GM18511 (cell line): ENCODE measurements at regions not wholly inside any gene's neighbourhood (a gene's known extent, or its start where the extent isn't known, plus 50 kb on each side); places are given as distances from the start of the nearest gene placed in this dataset.

Experiments used
- ATAC-seq: cut with Tn5 transposase; IDR thresholded peaks from one replicate; pipeline ENCODE4 v1.9.1; 2021; ENCODE audit warnings: mild to moderate bottlenecking, moderate library complexity; ENCODE audit not compliant: unreplicated experiment

DNA sequence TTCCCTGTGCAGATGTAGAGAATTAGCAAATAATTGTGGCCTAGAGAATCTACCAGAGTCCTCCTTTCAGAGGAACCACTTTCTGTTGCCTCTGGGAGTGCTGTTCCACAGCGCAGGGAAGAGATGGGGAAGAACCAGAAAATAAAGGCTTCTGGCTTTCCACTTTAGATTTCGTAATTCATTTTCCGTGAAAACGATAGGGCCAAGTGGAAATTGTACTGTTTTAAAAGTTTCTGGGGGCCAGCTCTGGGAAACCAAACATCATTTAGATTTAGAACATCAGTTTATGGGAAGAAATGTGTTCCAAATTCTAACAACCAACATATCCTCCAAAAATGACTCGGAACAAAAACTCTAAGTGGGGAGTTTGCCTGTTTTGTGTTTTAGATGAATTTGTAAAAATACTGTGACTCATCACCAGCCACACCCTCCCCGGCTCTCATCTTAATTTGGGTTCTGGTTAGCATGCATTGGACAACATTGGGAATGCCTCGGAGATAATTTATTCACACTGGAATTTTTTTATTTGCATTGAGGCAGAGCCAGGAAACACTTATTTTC is 65.2 kb upstream of the LNX1 start:
- no peak for ATAC-seq

DNA sequence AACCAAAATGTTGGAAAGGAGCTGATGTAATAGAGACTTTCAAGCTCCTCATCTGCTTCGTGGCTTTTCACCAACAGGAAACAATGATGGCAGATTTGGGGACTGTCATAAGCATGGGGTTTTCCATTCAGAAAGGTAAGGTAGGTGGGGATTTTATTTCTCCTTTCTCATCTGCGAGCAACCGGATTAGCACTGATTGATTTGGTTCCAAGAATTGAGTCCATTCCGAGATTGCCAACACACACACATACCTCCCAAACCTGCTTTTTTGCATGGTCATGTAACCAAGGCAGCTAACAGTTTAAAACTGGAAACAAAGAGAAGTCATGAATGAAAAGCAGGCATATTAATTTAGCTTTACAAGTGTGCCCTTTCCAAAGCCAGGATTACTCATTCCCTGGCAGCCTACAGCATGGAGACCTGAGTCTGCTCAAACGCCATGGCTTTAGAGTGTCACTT is 63.0 kb upstream of the LNX1 start:
- peak; percentile 36 for ATAC-seq

DNA sequence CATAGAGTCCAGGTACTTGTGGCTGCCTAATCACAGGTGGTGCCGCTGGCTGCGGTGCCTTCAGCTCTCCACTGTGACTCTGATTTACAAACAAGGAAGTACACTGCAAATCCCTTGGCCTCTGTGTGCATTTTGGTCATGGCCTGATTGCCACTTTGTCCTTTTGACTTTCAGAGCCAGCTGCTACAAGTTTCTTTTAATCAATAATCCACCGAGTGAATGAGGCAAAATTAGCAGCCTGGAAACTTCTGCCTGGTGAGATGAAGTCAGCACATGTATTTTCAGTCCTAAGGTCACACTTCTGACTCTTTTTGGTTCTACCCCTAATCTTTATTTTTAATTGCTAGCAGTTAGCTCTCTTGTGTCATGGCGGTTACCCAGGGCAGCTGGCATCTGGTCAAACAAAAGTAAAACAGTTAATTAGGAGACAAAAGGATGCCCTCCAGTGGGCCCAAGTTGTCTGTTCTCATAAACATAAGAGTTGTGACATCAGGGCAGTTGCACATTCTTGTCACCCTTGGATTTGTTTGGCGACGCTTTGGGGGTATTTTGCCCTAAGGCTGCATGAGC is 62.3 kb upstream of the LNX1 start:
- ATAC-seq, result peak; percentile 83

DNA sequence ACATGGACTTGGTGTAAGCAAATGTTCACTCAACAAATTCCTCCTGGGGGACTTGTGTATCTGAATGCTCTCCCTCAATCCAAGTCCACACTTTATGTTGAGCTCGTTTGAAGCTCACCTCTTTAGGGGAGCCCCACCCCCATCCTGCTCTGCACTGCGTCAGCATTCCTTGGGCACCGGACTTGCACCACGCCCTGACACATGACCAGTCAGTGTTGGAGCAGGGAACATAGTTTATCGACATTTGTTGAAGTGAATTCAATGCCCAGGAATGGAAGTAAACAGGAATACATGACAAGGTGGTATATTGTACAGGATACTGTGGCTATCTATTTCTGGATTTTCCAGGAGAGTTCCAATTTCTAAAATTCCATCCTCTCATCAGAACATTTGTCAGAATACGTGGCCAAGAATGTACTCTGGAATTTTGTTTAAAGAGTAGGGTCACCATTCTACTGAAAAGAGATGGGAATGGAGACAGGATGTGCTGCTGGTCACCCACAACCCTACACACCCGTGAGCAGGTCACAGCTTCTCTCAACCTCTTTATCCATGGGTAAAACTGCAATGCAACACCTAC is 60.0 kb upstream of the LNX1 start:
- no peak for ATAC-seq

DNA sequence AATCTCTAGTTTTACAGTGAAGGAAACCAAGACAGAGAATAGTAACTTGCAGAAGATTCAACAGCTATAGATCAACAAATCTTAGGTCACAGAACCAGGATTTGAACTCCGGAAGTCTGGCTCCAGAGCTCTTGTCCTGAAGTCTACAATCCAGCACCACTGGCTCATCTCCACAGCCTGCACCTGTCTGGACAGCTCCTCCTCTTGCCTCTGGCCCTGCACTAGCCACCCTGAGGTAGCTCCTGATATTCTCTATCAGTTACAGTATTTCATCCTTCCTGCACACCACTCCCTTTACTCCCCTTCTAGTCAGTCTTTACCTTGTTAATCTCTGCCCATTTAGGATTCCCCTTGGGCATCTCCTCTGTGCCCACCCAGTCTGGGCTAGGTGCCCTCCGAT is 58.1 kb upstream of the LNX1 start:
- ATAC-seq, result no peak

DNA sequence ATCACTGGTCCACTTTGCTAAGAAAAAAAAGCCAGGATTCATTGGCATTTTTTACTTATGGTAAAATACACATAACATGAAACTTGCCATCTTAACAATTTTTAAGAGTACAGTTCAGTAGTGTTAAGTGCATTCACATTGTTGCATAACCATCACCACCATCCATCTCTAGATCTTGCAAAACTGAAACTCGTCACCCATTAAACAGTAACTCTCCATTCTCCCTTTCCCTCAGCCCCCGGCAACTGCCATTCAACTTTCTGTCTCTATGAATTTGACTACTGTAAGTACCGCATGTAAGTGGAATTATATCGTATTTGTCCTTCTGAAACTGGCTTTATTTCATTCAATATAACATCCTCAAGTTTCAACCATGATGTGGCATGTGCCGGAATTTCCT is 56.3 kb upstream of the LNX1 start:
- ATAC-seq, result peak; percentile 79

DNA sequence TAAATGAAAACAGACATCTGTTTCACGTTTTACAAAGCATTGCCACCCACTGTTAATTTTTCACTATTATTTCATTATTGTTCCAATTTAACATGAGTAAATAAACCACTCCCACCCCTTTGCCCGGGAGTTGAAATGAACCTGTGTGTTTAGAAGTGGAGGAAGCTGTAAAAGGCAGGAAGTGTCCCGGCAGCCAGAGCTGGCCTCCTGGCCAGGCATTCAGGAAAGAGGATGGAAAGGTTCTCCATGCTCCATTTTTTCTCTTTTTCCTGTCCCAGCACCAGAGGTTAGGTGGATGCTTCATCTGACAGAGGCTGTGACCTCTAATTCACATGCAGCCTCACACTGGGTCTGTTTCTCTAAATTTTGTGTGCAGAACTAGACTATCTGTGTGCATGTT is 55.5 kb upstream of the LNX1 start:
- no peak for ATAC-seq

DNA sequence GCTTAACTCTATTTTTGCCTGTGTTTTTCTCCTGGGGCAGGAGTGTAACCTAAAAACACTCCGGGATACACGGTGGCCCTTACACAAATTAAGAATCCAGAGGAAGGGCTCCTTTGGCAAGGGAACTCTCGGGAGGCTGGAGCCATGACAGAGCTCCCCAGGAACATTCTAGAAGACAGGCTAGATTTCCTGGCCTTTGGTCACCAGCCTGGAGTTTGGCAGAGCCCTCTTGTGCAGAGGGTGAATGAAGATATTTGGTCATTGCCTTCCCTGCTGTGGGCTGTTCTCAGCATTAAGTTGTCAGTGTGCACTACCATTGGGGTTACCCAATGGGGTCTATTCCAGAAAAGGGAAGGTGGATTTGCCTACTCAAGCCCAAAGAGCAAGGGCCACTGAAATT is 53.8 kb upstream of the LNX1 start:
- ATAC-seq, result no peak

DNA sequence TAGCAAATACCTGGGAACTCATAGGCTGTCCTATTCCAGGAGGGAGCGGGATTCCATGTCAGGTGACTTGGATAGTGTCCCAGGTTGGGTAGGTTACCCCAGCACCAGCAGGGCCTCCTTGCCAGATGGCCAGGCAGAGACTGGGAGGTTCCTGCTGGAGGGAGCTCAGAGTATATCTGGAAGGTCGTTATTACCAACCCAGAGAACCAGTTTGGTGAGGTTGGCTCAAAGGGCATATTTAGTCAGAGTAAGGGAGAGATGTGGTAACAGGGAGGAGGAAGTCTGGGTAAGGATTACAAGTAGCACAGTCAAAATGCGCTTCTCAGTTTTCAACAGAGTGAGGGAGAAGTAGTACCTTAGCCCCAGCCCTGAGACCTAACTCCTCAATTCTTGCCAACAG is 53.3 kb upstream of the LNX1 start:
- no peak for ATAC-seq
